GM12878 (cell line): ENCODE measurements at regions not wholly inside any gene's neighbourhood (a gene's known extent, or its start where the extent isn't known, plus 50 kb on each side); places are given as distances from the start of the nearest gene placed in this dataset.

Experiments
- BHLHE40 ChIP-seq, 2 experiments: fragments of 450-650 bp in 1 of 2; IDR thresholded peaks; 2 replicates each; pipeline ENCODE4 v1.6.1; 2011 to 2017; ENCODE audit warnings: low read depth in 2 of 2, borderline replicate concordance in 1 of 2, improper control_type of control experiment in 1 of 2, low read length in 1 of 2, mild to moderate bottlenecking in 1 of 2
- BMI1 ChIP-seq: fragments of 450-650 bp; IDR thresholded peaks from 2 replicates; pipeline ENCODE4 v1.6.1; 2016; ENCODE audit warnings: mild to moderate bottlenecking, moderate library complexity, borderline replicate concordance
- CBX3 ChIP-seq: fragments of 200-600 bp; sonication (generic); IDR thresholded peaks from 2 replicates; pipeline ENCODE4 v1.6.1; 2016; ENCODE audit warnings: low read depth, borderline replicate concordance
- CEBPB ChIP-seq, 2 experiments: fragments of 150-350 bp in 1 of 2; IDR thresholded peaks; 2 replicates each; pipeline ENCODE4 v1.6.1; 2012 to 2014; ENCODE audit warnings: low read depth in 2 of 2, low read length in 2 of 2, borderline replicate concordance in 1 of 2, inconsistent platforms in 1 of 2
- ETV6 ChIP-seq, 2 experiments: fragments of 450-650 bp in 1 of 2; IDR thresholded peaks in 1 of 2; conservative IDR thresholded peaks in 1 of 2; 2 replicates each; pipeline ENCODE4 v1.6.1; 2014; ENCODE audit warnings: antibody characterized with exemption in 1 of 2, borderline replicate concordance in 1 of 2, low read depth in 1 of 2, mild to moderate bottlenecking in 1 of 2, moderate library complexity in 1 of 2
- MYC ChIP-seq: IDR thresholded peaks from 2 replicates; pipeline ENCODE4 v1.6.1; 2011; ENCODE audit warnings: mild to moderate bottlenecking, low read length, moderate library complexity, inconsistent platforms; ENCODE audit not compliant: insufficient read depth, insufficient replicate concordance, insufficient read length, severe bottlenecking
- RAD51 ChIP-seq: fragments of 450-650 bp; IDR thresholded peaks from 2 replicates; pipeline ENCODE4 v1.6.1; 2016; ENCODE audit warnings: moderate library complexity, mild to moderate bottlenecking, inconsistent platforms
- TARDBP ChIP-seq: IDR thresholded peaks from 2 replicates; pipeline ENCODE4 v1.6.1; 2016; ENCODE audit warnings: borderline replicate concordance
- TF ChIP-seq, protein P1 (sequence below), 3 experiments: IDR thresholded peaks in 2 of 3; conservative IDR thresholded peaks in 1 of 3; 2 replicates each; pipeline ENCODE4 v1.5.1; 2011; ENCODE audit warnings: low read depth in 3 of 3, low read length in 3 of 3, mild to moderate bottlenecking in 3 of 3, control low read depth in 2 of 3, moderate library complexity in 2 of 3, inconsistent platforms in 1 of 3, mixed read lengths in 1 of 3; ENCODE audit not compliant: control insufficient read depth in 2 of 3, insufficient read depth in 1 of 3; ENCODE audit errors: extremely low read depth in 1 of 3
- TF ChIP-seq, protein P2 (sequence below): IDR thresholded peaks from 2 replicates; pipeline ENCODE4 v1.6.1; 2011; ENCODE audit warnings: mild to moderate bottlenecking, low read depth, low read length, moderate library complexity; ENCODE audit not compliant: insufficient replicate concordance
- TF ChIP-seq, protein P3 (sequence below): IDR thresholded peaks from 2 replicates; pipeline ENCODE4 v1.6.1; 2012; ENCODE audit warnings: low read depth, low read length, improper control_type of control experiment

DNA sequence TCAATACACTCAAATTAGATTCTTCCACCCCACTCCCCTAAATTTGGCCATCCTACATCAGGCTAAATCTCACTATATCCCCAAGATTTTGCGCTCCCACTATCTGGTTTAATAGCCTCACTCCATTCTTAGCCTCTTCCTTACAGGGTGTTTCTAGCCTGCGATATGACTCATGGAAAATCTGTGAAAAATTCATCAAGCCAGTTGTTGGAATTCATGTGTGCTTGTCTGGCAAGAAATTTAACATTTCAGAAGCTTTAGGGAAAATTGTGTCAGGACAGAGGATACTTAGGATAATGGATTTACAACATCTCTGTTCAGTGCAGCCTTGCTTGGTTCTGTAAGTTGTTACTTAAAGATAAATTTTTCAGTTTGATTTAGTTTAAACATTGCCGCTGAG is 1249.9 kb upstream of the AUTS2 start:
- TF ChIP-seq CEBPB (IDR thresholded peaks at IDR 0.05; ENCODE audit: borderline replicate concordance in 1 of 2, low read depth in 2 of 2, low read length in 2 of 2) = no peak
- TF ChIP-seq, protein P1, sequence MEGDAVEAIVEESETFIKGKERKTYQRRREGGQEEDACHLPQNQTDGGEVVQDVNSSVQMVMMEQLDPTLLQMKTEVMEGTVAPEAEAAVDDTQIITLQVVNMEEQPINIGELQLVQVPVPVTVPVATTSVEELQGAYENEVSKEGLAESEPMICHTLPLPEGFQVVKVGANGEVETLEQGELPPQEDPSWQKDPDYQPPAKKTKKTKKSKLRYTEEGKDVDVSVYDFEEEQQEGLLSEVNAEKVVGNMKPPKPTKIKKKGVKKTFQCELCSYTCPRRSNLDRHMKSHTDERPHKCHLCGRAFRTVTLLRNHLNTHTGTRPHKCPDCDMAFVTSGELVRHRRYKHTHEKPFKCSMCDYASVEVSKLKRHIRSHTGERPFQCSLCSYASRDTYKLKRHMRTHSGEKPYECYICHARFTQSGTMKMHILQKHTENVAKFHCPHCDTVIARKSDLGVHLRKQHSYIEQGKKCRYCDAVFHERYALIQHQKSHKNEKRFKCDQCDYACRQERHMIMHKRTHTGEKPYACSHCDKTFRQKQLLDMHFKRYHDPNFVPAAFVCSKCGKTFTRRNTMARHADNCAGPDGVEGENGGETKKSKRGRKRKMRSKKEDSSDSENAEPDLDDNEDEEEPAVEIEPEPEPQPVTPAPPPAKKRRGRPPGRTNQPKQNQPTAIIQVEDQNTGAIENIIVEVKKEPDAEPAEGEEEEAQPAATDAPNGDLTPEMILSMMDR (IDR thresholded peaks at IDR 0.05 in 2 of 3, conservative IDR thresholded peaks at IDR 0.05 in 1 of 3; ENCODE audit: control insufficient read depth in 2 of 3, extremely low read depth in 1 of 3, insufficient read depth in 1 of 3, low read depth in 3 of 3, low read length in 3 of 3) = no peak
- no peak for TF ChIP-seq RAD51
- TF ChIP-seq, protein P2, sequence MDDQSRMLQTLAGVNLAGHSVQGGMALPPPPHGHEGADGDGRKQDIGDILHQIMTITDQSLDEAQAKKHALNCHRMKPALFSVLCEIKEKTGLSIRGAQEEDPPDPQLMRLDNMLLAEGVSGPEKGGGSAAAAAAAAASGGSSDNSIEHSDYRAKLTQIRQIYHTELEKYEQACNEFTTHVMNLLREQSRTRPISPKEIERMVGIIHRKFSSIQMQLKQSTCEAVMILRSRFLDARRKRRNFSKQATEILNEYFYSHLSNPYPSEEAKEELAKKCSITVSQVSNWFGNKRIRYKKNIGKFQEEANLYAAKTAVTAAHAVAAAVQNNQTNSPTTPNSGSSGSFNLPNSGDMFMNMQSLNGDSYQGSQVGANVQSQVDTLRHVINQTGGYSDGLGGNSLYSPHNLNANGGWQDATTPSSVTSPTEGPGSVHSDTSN = no peak
- TF ChIP-seq ETV6 (conservative IDR thresholded peaks at IDR 0.05 in 1 of 2, IDR thresholded peaks at IDR 0.05 in 1 of 2; ENCODE audit: borderline replicate concordance in 1 of 2, low read depth in 1 of 2) = no peak
- TF ChIP-seq BHLHE40 (IDR thresholded peaks at IDR 0.05; ENCODE audit: borderline replicate concordance in 1 of 2, low read depth in 2 of 2, low read length in 1 of 2) = no peak
- TF ChIP-seq TARDBP = no peak
- no peak for TF ChIP-seq BMI1
- TF ChIP-seq, protein P3, sequence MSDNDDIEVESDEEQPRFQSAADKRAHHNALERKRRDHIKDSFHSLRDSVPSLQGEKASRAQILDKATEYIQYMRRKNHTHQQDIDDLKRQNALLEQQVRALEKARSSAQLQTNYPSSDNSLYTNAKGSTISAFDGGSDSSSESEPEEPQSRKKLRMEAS = no peak
- TF ChIP-seq CBX3 = no peak
- TF ChIP-seq MYC = no peak
